Fibroblast of pulmonary artery (primary cell): ENCODE measurements at regions not wholly inside any gene's neighbourhood (a gene's known extent, or its start where the extent isn't known, plus 50 kb on each side); places are given as distances from the start of the nearest gene placed in this dataset.

Source experiments
- DNase-seq: peaks from one replicate; pipeline ENCODE4 v3.0.0-alpha.2; 2010; ENCODE audit warnings: low read depth
- H3K4me3 ChIP-seq: replicated peaks from 2 replicates; pipeline ENCODE4 v1.5.1; 2011; ENCODE audit warnings: low read depth, mild to moderate bottlenecking, control low read depth, low read length, moderate library complexity
- CTCF ChIP-seq: IDR thresholded peaks from 2 replicates; pipeline ENCODE4 v1.5.1; 2011; ENCODE audit warnings: mild to moderate bottlenecking, control low read depth, low read length, inconsistent platforms; ENCODE audit errors: missing control alignments

- no peak for DNase-seq
- H3K4me3 ChIP-seq: no peak overlapping the region
- no peak for TF ChIP-seq CTCF
Observed at GRCh38 chr4:111011458-111011857, 388.6 kb upstream of the PITX2 start.

GRCh38 chr4:111013846-111014245, 391.0 kb upstream of the PITX2 start:
- no peak for TF ChIP-seq CTCF
- no peak overlapping the region for H3K4me3 ChIP-seq
- no peak for DNase-seq

DNA sequence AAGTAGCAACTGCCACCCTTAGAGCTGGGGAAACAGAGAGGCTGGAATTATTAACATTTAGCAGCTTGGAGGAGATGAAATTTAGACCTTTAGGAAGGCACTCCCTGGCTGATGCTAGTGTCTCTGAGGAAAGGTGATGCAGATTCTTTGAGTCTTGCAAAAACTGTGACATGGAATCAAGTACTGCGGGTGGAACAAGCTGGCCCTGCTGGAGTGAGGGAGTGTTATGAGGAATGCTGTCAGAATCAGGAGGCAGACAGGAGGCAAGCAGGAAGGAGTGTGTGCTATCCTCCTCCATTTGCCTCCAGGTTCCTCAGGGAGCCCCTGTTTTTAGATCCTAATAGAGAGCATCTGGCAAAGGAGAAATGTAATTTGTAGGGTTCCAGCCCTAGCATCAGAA, 391.7 kb upstream of the PITX2 start:
- DNase-seq: no peak
- TF ChIP-seq CTCF: no peak
- no peak overlapping the region for H3K4me3 ChIP-seq

DNA sequence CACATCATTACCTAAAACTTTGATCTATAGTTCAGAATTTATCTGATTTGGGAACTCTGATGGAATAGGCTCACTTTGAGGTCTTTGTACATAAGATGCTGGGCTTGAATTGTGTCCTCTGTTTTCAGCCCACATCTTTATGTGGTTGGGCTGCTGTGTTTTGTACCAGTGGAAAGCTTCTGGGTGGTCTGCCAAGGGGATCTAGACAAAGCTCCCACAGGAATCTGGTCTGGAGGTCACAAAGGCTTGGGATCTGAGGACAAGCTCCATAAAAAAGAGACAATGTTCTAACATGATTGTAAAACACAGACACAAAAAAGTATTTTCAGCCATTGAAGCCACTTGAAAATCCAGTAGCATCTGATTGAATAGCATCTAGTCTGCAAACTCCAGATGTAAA, 393.5 kb upstream of the PITX2 start:
- no peak overlapping the region for H3K4me3 ChIP-seq
- TF ChIP-seq CTCF: no peak
- no peak for DNase-seq

- H3K4me3 ChIP-seq: no peak overlapping the region
- DNase-seq: no peak
- no peak for TF ChIP-seq CTCF
Observed at GRCh38 chr4:111018216-111018615, 395.3 kb upstream of the PITX2 start.

DNA sequence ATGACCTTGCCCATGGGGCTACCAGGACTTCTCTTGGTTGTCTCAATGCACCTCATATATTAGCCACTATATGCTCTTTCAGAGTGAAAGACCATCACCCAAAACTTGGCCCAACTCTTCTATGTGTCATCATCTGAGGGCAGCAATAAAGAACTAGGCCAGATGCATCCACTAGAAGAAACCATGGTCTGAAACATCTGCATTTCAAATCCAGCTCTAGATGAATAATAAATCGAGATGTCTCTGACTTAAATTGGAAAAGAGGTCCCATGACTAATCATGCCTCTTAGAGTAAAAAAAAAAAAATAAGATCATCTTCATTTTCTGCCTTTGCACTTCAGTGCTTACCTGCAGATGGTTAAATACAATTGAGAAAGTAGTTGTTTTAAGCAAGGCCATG, 397.6 kb upstream of the PITX2 start:
- TF ChIP-seq CTCF: no peak
- no peak for DNase-seq
- H3K4me3 ChIP-seq: no peak overlapping the region

DNA sequence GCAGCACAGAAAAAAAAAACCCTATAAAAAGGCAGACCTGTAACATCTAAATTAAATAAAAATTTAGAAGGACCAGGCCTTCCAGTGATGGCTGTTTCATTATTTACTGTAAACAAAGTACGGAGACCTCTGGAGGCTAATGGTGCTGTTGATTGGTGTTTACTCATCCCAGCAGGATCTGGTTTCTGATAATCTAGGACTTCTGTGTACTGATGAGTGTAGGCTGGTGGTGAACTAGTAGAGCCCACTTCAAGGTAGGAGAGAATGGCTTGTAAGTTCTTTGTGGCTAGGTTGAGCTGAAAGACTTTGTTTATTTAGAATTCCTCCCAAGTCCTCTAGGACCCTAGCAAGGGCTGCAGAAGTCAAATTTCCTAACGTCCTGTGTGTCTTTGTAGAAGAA, 398.1 kb upstream of the PITX2 start:
- no peak overlapping the region for H3K4me3 ChIP-seq
- no peak for TF ChIP-seq CTCF
- no peak for DNase-seq
